ENCODE measurements at regions not wholly inside any gene's neighbourhood (a gene's known extent, or its start where the extent isn't known, plus 50 kb on each side); places are given as distances from the start of the nearest gene placed in this dataset.

GRCh38 chrX:140586951-140587350 is 82.1 kb upstream of the SOX3 start:
- no peak for TF ChIP-seq POLR2A (IDR thresholded peaks at IDR 0.05)
- TF ChIP-seq CTCF (IDR thresholded peaks at IDR 0.05): no peak
